Fibroblast of skin of abdomen (primary cell): ENCODE measurements at regions not wholly inside any gene's neighbourhood (a gene's known extent, or its start where the extent isn't known, plus 50 kb on each side); places are given as distances from the start of the nearest gene placed in this dataset.
"Not testable (repeated sequence)": the region's sequence is repeated elsewhere in the genome, so short reads cannot be mapped to it uniquely, and the experiment has no call there.

Experiments
- DNase-seq: peaks from one replicate; pipeline ENCODE4 v3.0.0-alpha.2; 2013

DNA sequence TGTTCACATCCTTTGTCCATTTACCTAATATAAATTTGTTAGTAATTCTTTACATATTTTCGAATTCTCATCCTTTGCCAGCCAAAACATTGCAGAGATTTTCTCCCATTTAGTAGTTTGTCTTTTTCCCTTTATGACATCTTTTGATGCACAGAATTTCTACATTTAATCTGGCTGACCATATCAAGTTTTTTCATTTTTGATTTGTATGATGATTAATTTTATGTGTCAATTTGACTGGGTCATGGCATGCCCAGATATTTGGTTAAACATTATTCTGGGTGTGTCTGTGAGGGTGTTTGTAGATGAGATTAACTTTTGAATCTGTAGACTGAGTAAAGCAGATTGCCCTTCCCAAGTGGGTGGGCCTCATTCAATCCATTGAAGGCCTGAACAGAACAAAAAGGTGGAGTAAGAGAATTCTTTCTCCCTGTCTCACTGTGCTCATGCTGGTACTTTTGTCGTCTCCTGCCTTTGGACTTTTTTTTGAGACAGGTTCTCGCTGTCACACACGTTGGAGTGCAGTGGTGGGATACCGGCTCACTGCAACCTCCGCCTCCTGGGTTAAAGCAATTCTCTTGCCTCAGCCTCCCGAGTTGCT lies 72.1 kb upstream of the EPB41L1 start:
- no peak for DNase-seq

DNA sequence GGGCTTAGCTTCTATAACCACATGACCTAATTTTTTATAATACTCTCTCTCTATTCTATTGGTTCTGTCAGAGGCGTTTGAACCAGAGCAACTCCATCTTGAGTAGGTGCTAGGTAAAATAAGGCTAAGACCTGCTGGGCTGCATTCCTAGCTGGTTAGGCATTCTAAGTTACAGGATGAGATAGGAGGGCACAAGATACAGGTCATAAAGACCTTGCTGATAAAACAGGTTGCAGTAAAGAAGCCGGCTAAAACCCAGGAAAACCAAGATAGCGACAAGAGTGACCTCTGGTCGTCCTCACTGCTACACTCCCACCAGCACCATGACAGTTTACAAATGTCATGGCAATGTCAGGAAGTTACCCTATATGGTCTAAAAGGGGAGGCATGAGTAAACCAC lies 71.3 kb upstream of the EPB41L1 start:
- not testable (repeated sequence) for DNase-seq

DNA sequence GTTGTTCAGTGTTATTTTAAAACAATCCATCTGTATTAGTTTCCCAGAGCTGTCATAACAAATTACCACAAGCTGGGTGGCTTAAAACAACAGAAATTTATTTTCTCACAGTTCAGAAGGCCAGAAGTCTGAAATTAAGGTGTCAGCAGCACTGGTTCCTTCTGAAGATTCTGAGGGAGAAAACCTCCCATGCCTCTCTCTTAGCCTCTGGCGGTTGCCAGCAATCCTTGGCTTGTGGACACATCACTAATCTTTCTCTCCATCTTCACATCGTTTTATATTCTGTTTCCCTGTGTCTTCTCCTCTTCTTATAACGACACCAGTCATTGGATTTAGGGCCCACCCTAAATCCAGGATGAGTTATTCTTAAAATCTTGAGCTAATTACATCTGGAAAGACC lies 70.2 kb upstream of the EPB41L1 start:
- no peak for DNase-seq

- no peak for DNase-seq
These were observed 69.5 kb upstream of the EPB41L1 start for GRCh38 chr20:36084897-36085613.

DNA sequence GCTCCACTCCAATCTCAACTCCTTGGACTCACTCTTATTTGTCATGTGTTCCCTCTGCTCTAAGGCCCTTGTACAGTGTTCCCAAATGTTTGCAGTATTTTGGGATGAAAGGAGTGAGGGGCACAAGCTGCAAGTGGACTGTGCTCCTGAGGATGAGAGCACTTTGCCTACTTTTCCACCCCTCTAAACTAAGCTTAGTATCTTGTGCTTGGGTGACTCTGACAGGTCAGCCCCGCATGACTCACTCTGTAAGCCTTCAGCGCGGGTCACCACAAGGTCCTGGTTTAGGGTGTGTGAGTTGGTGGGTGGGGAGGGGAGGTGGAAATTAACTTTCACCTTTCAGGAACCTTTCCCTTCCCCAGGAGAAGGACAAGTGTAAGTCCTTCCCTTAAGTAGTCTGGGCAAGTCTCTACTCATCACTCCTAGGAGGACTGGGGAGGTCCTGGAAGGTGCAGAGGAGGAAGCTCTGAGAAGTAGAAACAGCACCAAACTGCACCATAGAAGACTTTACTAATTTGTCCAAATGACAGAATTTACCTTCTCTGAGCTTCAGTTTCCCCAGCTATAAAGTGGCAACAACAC lies 68.8 kb upstream of the EPB41L1 start:
- DNase-seq, result peak; percentile 21

DNA sequence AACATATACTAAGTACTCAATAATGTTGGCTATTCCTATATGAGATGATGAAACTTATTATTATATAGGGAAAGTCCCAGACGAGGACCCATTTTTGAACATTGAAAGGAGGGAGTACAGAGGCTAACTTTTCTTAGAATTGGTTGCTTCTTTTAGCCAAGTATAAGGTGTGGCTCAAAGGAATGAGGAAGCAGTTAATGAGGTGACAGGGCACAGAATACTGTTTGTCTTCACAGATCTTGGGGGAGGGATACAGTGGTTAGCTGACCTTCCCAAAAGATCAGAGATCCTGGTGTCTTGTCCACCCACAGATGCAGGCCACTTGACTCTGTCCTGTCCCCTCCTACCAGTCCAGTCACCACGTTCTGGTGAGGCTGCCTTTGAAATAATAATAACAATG lies 67.8 kb upstream of the EPB41L1 start:
- no peak for DNase-seq

- DNase-seq, result no peak
These were observed 64.3 kb upstream of the EPB41L1 start for GRCh38 chr20:36090223-36090622.

DNA sequence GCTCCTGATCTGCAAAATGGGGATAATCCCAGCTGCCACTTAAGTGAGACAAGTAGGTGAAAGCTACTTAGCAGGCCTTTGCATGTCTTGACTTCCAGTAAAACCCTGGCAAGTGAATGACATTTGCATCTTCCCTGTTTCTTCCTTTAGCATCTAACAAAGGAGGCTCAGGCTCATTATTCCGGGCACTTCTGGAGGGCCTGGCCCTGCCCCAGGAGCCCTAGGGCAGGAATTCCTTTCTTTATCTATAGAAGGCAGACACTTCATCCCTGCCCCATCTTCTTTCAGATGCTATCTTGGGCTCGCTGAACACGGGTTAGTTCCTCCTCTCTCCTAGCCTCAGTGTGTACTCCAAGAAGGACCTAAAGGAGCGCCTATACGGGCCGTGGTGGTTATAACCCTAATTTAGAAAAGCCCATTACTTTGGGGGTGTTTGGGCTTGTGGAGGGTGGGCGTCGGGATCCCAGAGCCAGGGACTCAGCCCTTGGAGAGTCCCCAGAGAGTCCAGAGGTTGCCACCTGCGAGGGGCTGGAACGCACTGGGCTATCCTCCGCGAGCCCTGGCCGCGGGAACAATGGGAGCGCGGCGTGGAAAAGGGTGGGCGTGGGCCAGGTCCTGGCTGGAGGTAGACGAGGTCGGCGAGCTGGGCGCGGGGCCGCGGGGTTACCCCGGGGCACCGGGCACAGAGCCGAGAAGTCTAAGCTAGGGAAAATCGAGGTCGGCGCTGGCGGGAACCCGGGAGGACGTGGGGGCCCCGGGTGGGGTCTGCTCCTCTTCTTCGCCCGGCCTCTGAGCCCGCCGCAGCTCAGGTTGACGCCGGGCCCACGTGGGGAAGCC lies 62.8 kb upstream of the EPB41L1 start:
- no peak for DNase-seq

- DNase-seq, result peak; percentile 9
These were observed 62.0 kb upstream of the EPB41L1 start for GRCh38 chr20:36092398-36093024.

DNA sequence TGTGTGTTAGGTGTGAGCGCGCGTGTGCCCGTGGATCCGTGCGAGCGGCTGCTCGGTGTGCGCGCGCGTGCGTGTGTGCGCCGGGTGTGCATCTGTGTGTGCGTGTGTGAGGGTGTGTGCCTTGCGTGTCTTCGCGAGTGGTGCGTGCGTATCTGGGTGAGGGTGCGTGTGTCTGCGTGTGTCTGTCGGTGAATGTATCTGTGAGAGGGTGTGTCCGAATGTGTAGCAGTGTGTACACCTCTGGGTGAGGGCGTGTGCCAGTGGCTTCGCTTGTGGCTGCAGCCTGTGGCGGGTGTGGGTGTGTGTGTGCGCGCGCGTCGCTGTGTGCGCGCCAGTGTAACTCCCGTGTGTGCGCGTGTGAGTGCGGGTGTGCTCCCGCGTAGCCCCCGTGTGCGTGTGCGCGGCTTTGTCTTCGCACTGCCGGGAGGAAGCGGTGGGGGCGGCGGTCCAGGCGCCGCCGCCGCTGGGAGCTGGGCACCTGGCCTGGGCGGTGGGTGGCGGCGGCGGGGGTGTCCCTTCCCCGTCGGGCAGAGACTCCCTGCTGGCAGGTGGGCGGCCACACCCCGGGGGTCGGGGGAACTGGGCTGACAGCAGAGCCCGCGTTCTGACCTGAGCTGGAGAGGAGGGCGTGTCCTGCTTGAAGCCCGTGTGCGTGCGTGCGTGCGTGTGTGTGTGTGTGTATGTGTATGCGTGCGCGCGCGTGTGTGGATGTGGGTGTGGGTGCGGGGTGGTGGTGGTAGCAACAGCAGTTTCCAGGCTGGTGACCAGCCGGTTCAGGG lies 61.3 kb upstream of the EPB41L1 start:
- peak; percentile 35 for DNase-seq

DNA sequence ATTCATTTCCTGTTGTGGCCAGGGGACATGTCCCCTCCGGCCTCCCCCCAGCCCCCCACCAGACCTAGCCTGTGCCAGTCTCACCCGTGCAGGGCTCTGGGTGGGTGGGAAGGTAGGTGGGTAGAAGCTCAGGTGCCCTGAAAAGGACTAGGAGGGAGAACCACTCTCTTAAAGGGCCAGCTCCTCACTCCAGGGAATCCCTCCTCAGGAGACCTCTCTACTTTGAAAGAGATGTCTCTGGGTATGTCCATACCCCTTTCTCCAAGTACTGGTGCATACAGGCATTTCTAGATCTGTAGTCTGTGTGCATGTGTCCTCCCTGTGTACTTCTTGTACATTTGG lies 60.8 kb upstream of the EPB41L1 start:
- no peak for DNase-seq

GRCh38 chr20:36094497-36094896 lies 60.0 kb upstream of the EPB41L1 start:
- peak; percentile 30 for DNase-seq

GRCh38 chr20:36096435-36096834 lies 58.1 kb upstream of the EPB41L1 start:
- no peak for DNase-seq

DNA sequence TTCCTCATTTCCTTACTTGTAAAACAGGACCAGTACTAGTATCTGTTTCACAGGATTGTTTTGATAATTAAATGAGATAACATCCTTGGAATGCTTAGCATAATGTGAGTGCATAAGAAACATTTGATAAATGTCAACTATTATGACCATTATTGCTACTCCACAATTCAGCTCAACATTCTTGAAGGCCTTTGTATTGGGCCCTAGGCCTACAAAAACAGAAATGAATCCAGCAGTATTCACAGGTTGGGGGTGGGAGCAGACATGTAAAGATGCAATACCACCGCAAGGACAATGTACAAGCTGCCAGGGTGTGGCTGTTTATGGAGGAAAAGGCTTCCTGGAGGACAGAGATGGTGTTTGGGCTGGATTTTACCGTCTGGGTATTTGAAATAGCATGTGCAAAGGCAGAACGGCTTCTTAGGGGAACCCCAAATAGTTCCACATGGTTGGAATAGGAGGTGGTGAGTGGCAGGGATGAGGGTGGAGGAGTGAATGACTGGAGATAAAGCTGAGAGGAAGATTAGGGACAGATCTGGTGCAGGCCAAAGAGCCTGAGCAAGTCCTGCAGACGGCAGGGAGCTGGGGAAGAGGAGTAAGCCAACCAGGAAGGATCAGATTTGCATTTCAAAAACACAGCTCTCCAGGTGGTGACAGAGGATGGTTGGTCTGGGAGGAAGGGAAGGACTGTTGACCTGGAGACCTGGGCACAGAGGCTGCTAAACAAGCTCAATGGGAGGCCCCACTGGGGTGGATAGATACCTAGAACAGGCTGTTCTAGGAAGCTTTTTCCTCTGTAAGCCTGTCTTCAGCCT lies 57.0 kb upstream of the EPB41L1 start:
- peak; percentile 75 for DNase-seq

DNA sequence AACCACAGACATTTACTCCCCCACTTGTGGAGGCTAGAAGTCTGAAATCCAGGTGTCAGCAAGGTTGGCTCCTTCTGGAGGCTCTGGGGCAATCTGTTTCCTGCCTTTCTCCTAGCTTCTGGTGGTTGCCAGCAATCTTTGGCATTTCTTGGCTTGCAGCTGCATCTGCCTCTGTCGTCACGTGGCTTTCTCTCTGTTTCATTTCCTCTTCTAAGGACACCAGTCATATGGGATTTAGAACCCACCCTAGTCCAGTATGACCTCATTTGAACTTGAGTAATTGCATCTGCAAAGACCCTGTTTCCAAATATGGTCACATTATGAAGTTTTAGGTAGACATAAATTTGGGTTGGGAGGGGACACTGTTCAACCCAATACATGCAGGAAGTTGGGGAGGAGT lies 56.2 kb upstream of the EPB41L1 start:
- DNase-seq, result peak; percentile 60

GRCh38 chr20:36099106-36099505 lies 55.4 kb upstream of the EPB41L1 start:
- no peak for DNase-seq

GRCh38 chr20:36101192-36101591 lies 53.3 kb upstream of the EPB41L1 start:
- no peak for DNase-seq

GRCh38 chr20:36102306-36102705 lies 52.2 kb upstream of the EPB41L1 start:
- DNase-seq, result no peak

DNA sequence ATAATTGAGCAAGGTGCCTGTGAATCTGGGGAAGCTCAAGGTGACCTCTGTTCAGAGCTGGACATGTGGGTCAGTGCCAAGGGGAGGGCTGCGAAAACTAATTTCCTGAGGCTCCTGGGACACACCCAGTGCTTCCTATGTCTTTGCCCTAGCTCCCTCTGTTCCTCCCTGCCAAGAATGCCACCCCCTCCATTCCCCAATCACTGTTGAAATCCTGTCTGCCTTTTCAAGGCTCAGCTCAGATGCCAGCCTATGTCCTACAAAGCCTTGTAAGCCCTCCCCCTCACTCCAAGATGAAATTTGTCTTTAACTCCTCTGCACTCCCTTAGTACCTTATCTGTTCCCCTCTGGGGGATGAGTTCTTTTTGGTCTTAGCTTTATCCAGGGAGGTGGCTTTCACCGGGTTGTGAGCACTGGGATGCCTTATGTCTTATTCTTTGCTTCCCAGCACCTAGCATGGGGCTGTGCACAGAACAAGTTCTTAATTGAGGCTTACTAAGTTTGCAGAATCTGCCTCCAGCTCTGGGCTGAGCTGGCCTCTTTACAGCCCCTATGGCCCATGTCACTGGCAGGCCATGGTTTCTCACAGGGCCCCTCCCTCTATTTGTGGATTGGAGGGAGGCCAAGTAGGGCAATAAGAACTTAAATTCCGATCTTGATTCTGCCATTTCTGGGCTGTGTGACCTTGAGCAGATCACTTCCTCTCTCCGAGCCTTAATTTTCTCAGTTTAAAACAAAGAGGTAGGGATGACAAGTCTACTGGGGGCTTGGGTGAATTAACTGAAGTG lies 51.5 kb upstream of the EPB41L1 start:
- DNase-seq, result no peak

- no peak for DNase-seq
These were observed 50.3 kb upstream of the EPB41L1 start for GRCh38 chr20:36104244-36104643.
